ENCODE measurements at regions not wholly inside any gene's neighbourhood (a gene's known extent, or its start where the extent isn't known, plus 50 kb on each side); places are given as distances from the start of the nearest gene placed in this dataset.

DNA sequence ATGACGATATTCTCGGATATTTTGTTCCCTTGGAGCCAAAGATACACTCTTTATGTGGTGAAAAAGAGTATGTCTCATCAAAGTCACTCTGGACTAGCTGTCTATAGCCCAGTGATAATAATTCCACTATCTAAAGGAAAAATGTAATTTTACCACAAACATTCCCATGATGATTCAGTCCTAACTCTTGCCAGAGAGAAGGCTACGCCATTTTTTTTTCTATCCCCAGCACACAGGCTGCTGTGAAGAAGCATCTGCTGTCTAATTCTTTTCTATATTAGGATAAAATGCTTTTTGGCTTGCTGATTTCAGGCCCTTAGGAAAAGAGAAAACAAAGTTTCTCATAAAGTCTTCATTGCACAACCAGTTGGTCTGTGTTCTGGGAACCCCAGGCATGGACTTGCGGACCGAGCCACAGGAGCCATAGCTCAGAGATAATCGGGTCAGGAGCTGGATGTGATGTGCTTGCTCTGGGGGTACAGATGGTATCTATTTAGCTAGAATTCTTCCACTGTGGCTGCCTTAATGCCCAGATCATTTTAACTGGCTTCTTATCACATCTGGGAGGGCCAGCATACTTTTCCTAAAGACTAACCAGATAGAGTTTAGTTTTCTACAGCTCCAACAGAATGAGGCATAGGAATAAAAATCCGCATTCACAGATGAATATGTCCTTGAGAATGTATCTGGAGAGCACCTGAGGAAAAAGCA, 683.7 kb upstream of the ID4 start:
- Histone ChIP-seq H3K9me3 (ENCODE audit: severe bottlenecking) (no peaks in the 10 kb centered on the region), H3K36me3 (ENCODE audit: low read depth) (no peaks in the 10 kb centered on the region), H3K27me3 (ENCODE audit: insufficient read depth, poor library complexity, severe bottlenecking) (no peaks in the 10 kb centered on the region), H3K27ac (ENCODE audit: poor library complexity, severe bottlenecking) (no peak overlapping the region), H3K4me3 (ENCODE audit: severe bottlenecking) (no peak overlapping the region), H3K4me1 (ENCODE audit: insufficient read depth, poor library complexity, severe bottlenecking) (no peaks in the 10 kb centered on the region)
- no peak for DNase-seq (ENCODE audit: low spot score)
- ATAC-seq (ENCODE audit: low read depth) = no peak
- TF ChIP-seq, protein P1, sequence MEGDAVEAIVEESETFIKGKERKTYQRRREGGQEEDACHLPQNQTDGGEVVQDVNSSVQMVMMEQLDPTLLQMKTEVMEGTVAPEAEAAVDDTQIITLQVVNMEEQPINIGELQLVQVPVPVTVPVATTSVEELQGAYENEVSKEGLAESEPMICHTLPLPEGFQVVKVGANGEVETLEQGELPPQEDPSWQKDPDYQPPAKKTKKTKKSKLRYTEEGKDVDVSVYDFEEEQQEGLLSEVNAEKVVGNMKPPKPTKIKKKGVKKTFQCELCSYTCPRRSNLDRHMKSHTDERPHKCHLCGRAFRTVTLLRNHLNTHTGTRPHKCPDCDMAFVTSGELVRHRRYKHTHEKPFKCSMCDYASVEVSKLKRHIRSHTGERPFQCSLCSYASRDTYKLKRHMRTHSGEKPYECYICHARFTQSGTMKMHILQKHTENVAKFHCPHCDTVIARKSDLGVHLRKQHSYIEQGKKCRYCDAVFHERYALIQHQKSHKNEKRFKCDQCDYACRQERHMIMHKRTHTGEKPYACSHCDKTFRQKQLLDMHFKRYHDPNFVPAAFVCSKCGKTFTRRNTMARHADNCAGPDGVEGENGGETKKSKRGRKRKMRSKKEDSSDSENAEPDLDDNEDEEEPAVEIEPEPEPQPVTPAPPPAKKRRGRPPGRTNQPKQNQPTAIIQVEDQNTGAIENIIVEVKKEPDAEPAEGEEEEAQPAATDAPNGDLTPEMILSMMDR (IDR thresholded peaks at IDR 0.05; ENCODE audit: poor library complexity, severe bottlenecking) = no peak

DNA sequence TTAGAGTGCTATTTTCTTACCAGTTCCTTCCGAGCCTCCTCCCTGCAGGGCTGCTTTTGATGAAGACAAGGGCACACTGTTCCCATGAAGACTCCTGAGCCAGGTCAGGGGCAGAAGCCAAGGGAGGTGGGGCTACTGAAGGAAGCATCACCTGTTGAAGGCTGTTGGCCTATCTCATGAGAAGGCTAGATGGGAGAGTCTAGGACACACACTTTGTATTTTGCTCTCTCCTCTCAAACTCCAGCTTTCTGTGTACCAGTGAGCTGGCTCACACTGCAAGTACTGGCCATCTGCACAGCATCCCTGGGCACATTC, 683.2 kb upstream of the ID4 start:
- TF ChIP-seq, protein P1 (IDR thresholded peaks at IDR 0.05; ENCODE audit: poor library complexity, severe bottlenecking) = no peak
- DNase-seq (ENCODE audit: low spot score) = no peak
- ATAC-seq (ENCODE audit: low read depth) = no peak
- Histone ChIP-seq H3K27ac (ENCODE audit: poor library complexity, severe bottlenecking) (no peak overlapping the region), H3K36me3 (ENCODE audit: low read depth) (no peaks in the 10 kb centered on the region), H3K4me3 (ENCODE audit: severe bottlenecking) (no peak overlapping the region), H3K4me1 (ENCODE audit: insufficient read depth, poor library complexity, severe bottlenecking) (no peaks in the 10 kb centered on the region), H3K9me3 (ENCODE audit: severe bottlenecking) (no peaks in the 10 kb centered on the region), H3K27me3 (ENCODE audit: insufficient read depth, poor library complexity, severe bottlenecking) (no peaks in the 10 kb centered on the region)

DNA sequence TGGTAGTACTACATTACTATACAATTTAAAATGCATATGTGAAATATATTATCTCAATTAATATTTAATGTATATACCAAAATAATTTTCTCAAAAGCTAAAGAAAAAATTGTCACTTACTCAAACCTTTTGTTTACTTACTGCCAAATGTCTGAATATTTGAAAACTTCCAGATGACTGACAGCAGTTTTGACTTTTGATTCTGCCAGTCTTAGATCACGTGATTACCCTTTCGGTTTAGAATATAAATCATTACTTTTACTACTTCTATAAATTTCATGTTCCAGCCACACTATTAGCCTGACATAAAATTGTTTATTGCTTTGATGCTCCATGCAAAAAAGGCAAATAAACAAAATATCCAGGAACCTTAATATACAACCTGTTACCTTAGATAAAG, 680.7 kb upstream of the ID4 start:
- no peak for ATAC-seq (ENCODE audit: low read depth)
- no peaks in the 10 kb centered on the region for H3K36me3 ChIP-seq (ENCODE audit: low read depth)
- H3K9me3 ChIP-seq (ENCODE audit: severe bottlenecking) = no peaks in the 10 kb centered on the region
- H3K4me3 ChIP-seq (ENCODE audit: severe bottlenecking) = no peak overlapping the region
- TF ChIP-seq, protein P1 (IDR thresholded peaks at IDR 0.05; ENCODE audit: poor library complexity, severe bottlenecking) = no peak
- no peaks in the 10 kb centered on the region for H3K4me1 ChIP-seq (ENCODE audit: insufficient read depth, poor library complexity, severe bottlenecking)
- no peaks in the 10 kb centered on the region for H3K27me3 ChIP-seq (ENCODE audit: insufficient read depth, poor library complexity, severe bottlenecking)
- no peak for DNase-seq (ENCODE audit: low spot score)
- no peak overlapping the region for H3K27ac ChIP-seq (ENCODE audit: poor library complexity, severe bottlenecking)

DNA sequence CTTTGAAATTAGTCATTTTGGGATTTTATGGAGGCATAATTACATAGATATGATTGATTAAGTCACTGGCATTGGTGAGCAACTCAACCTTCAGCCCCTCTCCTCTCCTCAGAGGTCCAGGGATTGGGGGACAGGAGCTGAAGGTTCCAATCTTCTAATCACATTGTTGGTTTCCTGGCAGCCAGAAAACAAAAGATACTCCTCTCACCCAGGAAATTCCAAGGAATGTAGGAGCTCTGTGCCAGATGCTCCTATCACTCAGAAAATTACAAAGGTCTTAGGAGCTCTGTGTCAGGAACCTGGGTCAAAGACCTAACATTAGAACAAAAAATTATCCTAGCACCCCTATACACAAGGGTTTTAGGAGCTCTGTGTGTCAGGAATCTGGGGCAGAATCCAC, 679.7 kb upstream of the ID4 start:
- Histone ChIP-seq H3K4me3 (ENCODE audit: severe bottlenecking) (no peak overlapping the region), H3K27ac (ENCODE audit: poor library complexity, severe bottlenecking) (no peak overlapping the region), H3K27me3 (ENCODE audit: insufficient read depth, poor library complexity, severe bottlenecking) (no peaks in the 10 kb centered on the region), H3K4me1 (ENCODE audit: insufficient read depth, poor library complexity, severe bottlenecking) (no peaks in the 10 kb centered on the region), H3K9me3 (ENCODE audit: severe bottlenecking) (no peaks in the 10 kb centered on the region), H3K36me3 (ENCODE audit: low read depth) (no peaks in the 10 kb centered on the region)
- ATAC-seq (ENCODE audit: low read depth) (no peak), DNase-seq (ENCODE audit: low spot score) (no peak)
- TF ChIP-seq, protein P1 (IDR thresholded peaks at IDR 0.05; ENCODE audit: poor library complexity, severe bottlenecking) = no peak

DNA sequence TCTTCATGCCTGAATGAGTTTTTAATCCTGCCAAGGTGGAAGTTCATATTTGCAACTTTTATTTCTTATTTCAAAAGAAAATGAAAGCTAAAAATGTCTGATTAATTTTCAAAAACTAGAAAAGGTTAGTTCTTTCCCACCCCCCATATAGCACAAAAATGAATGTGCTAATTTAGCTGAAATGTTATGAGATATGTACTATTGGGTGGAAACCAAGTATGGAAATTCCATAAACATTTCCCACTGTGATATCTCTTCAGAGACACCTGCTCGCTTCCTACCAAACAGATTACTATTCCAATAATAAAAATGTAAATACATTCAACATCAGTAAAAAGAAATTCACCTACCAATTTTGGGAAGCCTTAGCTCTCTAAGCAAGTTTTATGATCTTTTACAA, 678.6 kb upstream of the ID4 start:
- TF ChIP-seq, protein P1 (IDR thresholded peaks at IDR 0.05; ENCODE audit: poor library complexity, severe bottlenecking) = no peak
- DNase-seq (ENCODE audit: low spot score) (no peak), ATAC-seq (ENCODE audit: low read depth) (no peak)
- no peaks in the 10 kb centered on the region for H3K9me3 ChIP-seq (ENCODE audit: severe bottlenecking)
- H3K27ac ChIP-seq (ENCODE audit: poor library complexity, severe bottlenecking) = no peak overlapping the region
- H3K4me1 ChIP-seq (ENCODE audit: insufficient read depth, poor library complexity, severe bottlenecking) = no peaks in the 10 kb centered on the region
- H3K27me3 ChIP-seq (ENCODE audit: insufficient read depth, poor library complexity, severe bottlenecking) = peaks cover under 1% of the 10 kb centered on the region
- no peaks in the 10 kb centered on the region for H3K36me3 ChIP-seq (ENCODE audit: low read depth)
- H3K4me3 ChIP-seq (ENCODE audit: severe bottlenecking) = no peak overlapping the region

All from RWPE2 (cell line).